ENCODE measurements at regions not wholly inside any gene's neighbourhood (a gene's known extent, or its start where the extent isn't known, plus 50 kb on each side); places are given as distances from the start of the nearest gene placed in this dataset.

DNA sequence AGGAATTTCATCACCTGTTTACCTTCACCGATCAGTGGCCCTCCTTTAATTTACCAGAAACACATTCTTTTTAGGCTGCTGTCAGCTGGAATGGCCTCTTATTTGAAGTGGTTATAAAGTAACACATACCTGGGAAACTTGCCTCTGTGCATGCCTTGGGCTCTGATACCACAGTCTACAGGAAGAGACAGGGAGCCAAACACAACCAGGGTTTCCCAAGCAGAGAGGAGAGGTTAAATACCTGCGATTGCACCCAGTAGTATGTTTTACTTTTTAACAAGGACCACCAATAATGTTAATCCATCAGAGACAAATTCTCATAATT is 444.0 kb upstream of the SGCG start:
- TF ChIP-seq Cebpa-rat (IDR thresholded peaks at IDR 0.05), result no peak
- H4K20me1 ChIP-seq, result no peaks in the 10 kb centered on the region

GRCh38 chr13:22738357-22738756 is 442.4 kb upstream of the SGCG start:
- Histone ChIP-seq H3K4me2 (no peak overlapping the region), H4K20me1 (no peaks in the 10 kb centered on the region), H3K36me3 (no peaks in the 10 kb centered on the region), H3K27ac (no peak overlapping the region), H3K4me1 (no peaks in the 10 kb centered on the region), H3K9ac (no peak overlapping the region), H3K4me3 (no peak overlapping the region), H3K9me3 (replicated peaks in 1 of 11) (peaks cover 16 to 60% (median 43%) of the 10 kb centered on the region in 11 experiments; a peak in 21 of 22 replicates), H3K27me3 (no peaks in the 10 kb centered on the region)
- no peak for TF ChIP-seq Cebpa-rat (IDR thresholded peaks at IDR 0.05)

More for the DNA sequence above, 444.0 kb upstream of the SGCG start:
- H3K4me3 ChIP-seq, result no peak overlapping the region
- H3K36me3 ChIP-seq, result no peaks in the 10 kb centered on the region
- H3K27me3 ChIP-seq, result no peaks in the 10 kb centered on the region
- H3K9me3 ChIP-seq (replicated peaks in 1 of 11), result peaks cover 16 to 53% (median 37%) of the 10 kb centered on the region in 11 experiments; a peak in 21 of 22 replicates
- H3K4me1 ChIP-seq, result no peaks in the 10 kb centered on the region
- no peak overlapping the region for H3K27ac ChIP-seq
- no peak overlapping the region for H3K4me2 ChIP-seq
- H3K9ac ChIP-seq, result no peak overlapping the region

GRCh38 chr13:22740264-22740663 is 440.5 kb upstream of the SGCG start:
- no peak for TF ChIP-seq Cebpa-rat (IDR thresholded peaks at IDR 0.05)
- no peaks in the 10 kb centered on the region for H3K4me1 ChIP-seq
- no peak overlapping the region for H3K9ac ChIP-seq
- no peaks in the 10 kb centered on the region for H3K27me3 ChIP-seq
- no peak overlapping the region for H3K4me2 ChIP-seq
- H3K9me3 ChIP-seq (replicated peaks in 1 of 11), result peaks cover 19 to 70% (median 50%) of the 10 kb centered on the region in 11 experiments
- no peaks in the 10 kb centered on the region for H3K36me3 ChIP-seq
- no peak overlapping the region for H3K27ac ChIP-seq
- H4K20me1 ChIP-seq, result no peaks in the 10 kb centered on the region
- no peak overlapping the region for H3K4me3 ChIP-seq

- TF ChIP-seq Cebpa-rat (IDR thresholded peaks at IDR 0.05), result no peak
- no peak overlapping the region for H3K27ac ChIP-seq
- H3K27me3 ChIP-seq, result no peaks in the 10 kb centered on the region
- no peaks in the 10 kb centered on the region for H4K20me1 ChIP-seq
- no peak overlapping the region for H3K4me2 ChIP-seq
- H3K36me3 ChIP-seq, result no peaks in the 10 kb centered on the region
- H3K9ac ChIP-seq, result no peak overlapping the region
- H3K4me1 ChIP-seq, result no peaks in the 10 kb centered on the region
- peaks cover 6 to 41% (median 20%) of the 10 kb centered on the region in 11 experiments; a peak in 20 of 22 replicates for H3K9me3 ChIP-seq (replicated peaks in 1 of 11)
- no peak overlapping the region for H3K4me3 ChIP-seq
These were observed 435.9 kb upstream of the SGCG start for GRCh38 chr13:22744688-22745452.

GRCh38 chr13:22748866-22749577 is 431.8 kb upstream of the SGCG start:
- H3K27me3 ChIP-seq, result no peaks in the 10 kb centered on the region
- H3K9ac ChIP-seq, result no peak overlapping the region
- H3K4me2 ChIP-seq, result no peak overlapping the region
- H4K20me1 ChIP-seq, result no peaks in the 10 kb centered on the region
- no peaks in the 10 kb centered on the region for H3K4me1 ChIP-seq
- peaks cover 20 to 45% (median 33%) of the 10 kb centered on the region in 11 experiments for H3K9me3 ChIP-seq (replicated peaks in 1 of 11)
- no peak for TF ChIP-seq Cebpa-rat (IDR thresholded peaks at IDR 0.05)
- no peak overlapping the region for H3K27ac ChIP-seq
- peaks cover 0 to 7% (median 0%) of the 10 kb centered on the region in 11 experiments; a peak in 1 of 22 replicates for H3K36me3 ChIP-seq
- no peak overlapping the region for H3K4me3 ChIP-seq

DNA sequence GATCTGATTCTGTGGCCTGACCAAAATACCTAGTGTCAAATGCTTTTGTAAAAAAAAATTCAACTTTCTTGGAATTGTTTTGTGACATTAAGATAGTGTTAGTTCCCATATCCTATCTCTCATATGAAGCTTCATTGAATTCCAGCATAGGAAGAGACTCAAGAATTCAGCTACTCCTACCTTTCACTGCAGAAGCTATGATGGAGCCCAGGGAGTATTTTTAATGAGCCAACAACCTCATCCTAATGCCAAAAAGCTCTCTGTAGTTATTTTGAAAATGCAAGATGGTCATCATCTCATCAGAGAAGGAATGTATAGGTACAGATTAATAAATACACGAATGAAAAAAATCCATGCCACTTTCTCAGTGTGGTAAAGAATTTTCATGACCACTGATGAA is 431.2 kb upstream of the SGCG start:
- Histone ChIP-seq H3K9me3 (replicated peaks in 1 of 11) (peaks cover 21 to 50% (median 38%) of the 10 kb centered on the region in 11 experiments), H3K27me3 (no peaks in the 10 kb centered on the region), H3K4me2 (no peak overlapping the region), H3K27ac (no peak overlapping the region), H3K9ac (no peak overlapping the region), H3K36me3 (peaks cover 0 to 7% (median 0%) of the 10 kb centered on the region in 11 experiments; a peak in 1 of 22 replicates), H3K4me1 (no peaks in the 10 kb centered on the region), H4K20me1 (no peaks in the 10 kb centered on the region), H3K4me3 (no peak overlapping the region)
- no peak for TF ChIP-seq Cebpa-rat (IDR thresholded peaks at IDR 0.05)

DNA sequence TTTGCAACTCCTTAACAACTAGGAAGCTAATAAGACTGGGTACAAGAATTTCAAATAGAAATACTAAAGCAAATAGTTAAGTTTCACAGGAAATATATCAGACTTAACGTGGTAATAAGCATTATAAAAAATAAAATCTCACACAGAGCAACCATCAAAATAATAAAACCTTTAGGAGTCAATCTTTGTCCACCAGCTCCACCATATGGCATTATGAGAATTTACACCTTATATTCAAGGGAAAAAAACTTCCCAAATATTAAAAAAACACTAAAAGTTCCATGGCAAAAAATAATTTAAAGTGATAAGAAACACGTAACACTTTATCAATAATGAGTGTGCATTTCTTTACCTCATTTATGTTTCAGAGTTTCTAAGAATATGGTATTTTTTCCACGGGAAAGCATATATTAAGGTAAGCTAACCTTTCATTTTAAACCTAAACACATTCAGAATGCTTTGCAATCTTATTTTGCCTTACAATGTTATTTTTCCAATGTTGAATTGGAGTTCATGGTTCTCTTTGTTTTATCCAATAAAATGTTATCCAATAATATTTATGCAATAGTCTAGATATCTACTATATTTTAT is 423.2 kb upstream of the SGCG start:
- TF ChIP-seq Cebpa-rat (IDR thresholded peaks at IDR 0.05), result no peak
- peaks cover 0 to 7% (median 0%) of the 10 kb centered on the region in 11 experiments; a peak in 1 of 22 replicates for H3K36me3 ChIP-seq

DNA sequence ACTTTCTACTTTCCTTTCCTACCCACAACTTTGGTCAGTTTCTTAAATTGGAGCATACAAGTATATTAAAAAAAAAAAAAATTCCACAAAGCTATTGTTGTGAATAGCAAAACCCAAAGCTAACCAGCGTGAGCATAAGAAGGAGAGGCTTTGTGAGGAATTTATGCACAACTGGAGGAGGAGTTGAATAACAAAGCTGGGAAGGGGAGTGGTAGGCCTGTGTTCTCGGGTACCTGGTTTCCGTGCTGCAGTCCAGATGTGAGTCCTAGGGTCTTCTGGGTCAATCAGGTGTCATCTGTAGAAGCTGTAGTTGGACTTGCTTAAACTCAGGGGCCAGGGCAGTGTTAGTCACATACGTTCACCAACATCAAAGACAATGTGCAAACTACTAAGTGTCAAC is 422.5 kb upstream of the SGCG start:
- H3K4me3 ChIP-seq, result no peak overlapping the region
- peaks cover 10 to 35% (median 16%) of the 10 kb centered on the region in 11 experiments for H3K9me3 ChIP-seq (replicated peaks in 1 of 11)
- no peak overlapping the region for H3K4me2 ChIP-seq
- no peaks in the 10 kb centered on the region for H4K20me1 ChIP-seq
- no peak for TF ChIP-seq Cebpa-rat (IDR thresholded peaks at IDR 0.05)
- H3K4me1 ChIP-seq, result peaks cover 0 to 7% (median 2%) of the 10 kb centered on the region in 10 experiments; a peak in 7 of 20 replicates
- no peaks in the 10 kb centered on the region for H3K27me3 ChIP-seq
- peaks cover 0 to 7% (median 0%) of the 10 kb centered on the region in 11 experiments; a peak in 1 of 22 replicates for H3K36me3 ChIP-seq
- no peak overlapping the region for H3K9ac ChIP-seq
- no peak overlapping the region for H3K27ac ChIP-seq

More for the DNA sequence above, 423.2 kb upstream of the SGCG start:
- Histone ChIP-seq H3K4me1 (peaks cover 0 to 7% (median 2%) of the 10 kb centered on the region in 10 experiments; a peak in 7 of 20 replicates), H3K27ac (no peak overlapping the region), H3K27me3 (no peaks in the 10 kb centered on the region), H3K9ac (no peak overlapping the region), H3K4me3 (no peak overlapping the region), H3K9me3 (replicated peaks in 1 of 11) (peaks cover 16 to 41% (median 23%) of the 10 kb centered on the region in 11 experiments), H3K4me2 (no peak overlapping the region), H4K20me1 (no peaks in the 10 kb centered on the region)

- Histone ChIP-seq H3K27ac (no peak overlapping the region), H3K4me1 (peaks cover 0 to 7% (median 2%) of the 10 kb centered on the region in 10 experiments; a peak in 7 of 20 replicates), H4K20me1 (no peaks in the 10 kb centered on the region), H3K9ac (no peak overlapping the region), H3K4me2 (no peak overlapping the region), H3K36me3 (no peaks in the 10 kb centered on the region), H3K4me3 (no peak overlapping the region), H3K9me3 (replicated peaks in 1 of 11) (peaks cover 0 to 17% (median 0%) of the 10 kb centered on the region in 11 experiments; a peak in 4 of 22 replicates), H3K27me3 (no peaks in the 10 kb centered on the region)
- no peak; a peak in 1 of 22 replicates for TF ChIP-seq Cebpa-rat (IDR thresholded peaks at IDR 0.05)
These were observed 419.1 kb upstream of the SGCG start for GRCh38 chr13:22761709-22762108.

Measured in BLaER1 treated with 17β-estradiol and CSF1 and Interleukin-3, amounts not matched to agents 10 nM and 100 nM (cell line).